ENCODE measurements at regions not wholly inside any gene's neighbourhood (a gene's known extent, or its start where the extent isn't known, plus 50 kb on each side); places are given as distances from the start of the nearest gene placed in this dataset.
A peak's percentile ranks its signal among the peaks of the same experiment; 100 is the strongest.

DNA sequence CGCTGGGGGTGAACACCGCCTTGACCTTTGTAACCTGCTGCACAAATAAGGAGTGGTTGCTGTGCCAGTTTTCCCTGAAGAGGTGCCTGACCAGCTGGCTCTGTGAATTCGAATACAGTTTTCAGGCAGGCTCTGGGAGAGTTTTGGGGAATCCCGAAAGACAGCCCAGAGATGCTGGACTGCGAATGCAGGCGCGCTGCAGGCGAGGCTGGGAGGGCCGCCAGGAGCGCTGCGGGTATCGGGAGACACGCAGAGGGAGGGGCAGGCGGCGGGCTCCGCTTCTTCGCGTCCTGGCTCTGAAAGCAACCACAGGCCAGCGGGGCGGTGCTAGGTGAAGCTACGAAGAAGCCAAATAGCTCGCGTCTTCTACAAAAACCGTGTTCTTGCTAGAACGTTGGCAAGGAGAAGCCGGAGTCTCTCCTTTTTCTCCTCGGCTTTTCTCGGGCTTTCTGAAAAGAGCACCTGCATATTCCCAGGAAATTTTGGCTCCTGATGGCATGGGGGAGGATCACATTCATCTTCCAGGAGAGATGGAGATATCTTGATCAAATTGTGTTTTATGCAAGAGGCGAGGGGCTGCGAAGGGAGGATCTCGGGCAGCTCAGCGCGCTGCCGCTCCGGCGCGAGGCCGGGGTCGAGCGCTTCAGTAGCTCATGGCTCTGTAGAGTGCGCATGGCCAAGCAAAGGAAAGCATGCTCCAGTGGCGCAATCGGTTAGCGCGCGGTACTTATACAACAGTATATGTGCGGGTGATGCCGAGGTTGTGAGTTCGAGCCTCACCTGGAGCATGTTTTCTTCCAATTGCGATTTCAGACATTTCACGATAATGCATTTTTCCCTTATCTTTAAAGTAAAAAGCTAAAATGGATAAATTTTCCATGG, 158.1 kb upstream of the ZNF184 start:
- TF ChIP-seq, protein P1, sequence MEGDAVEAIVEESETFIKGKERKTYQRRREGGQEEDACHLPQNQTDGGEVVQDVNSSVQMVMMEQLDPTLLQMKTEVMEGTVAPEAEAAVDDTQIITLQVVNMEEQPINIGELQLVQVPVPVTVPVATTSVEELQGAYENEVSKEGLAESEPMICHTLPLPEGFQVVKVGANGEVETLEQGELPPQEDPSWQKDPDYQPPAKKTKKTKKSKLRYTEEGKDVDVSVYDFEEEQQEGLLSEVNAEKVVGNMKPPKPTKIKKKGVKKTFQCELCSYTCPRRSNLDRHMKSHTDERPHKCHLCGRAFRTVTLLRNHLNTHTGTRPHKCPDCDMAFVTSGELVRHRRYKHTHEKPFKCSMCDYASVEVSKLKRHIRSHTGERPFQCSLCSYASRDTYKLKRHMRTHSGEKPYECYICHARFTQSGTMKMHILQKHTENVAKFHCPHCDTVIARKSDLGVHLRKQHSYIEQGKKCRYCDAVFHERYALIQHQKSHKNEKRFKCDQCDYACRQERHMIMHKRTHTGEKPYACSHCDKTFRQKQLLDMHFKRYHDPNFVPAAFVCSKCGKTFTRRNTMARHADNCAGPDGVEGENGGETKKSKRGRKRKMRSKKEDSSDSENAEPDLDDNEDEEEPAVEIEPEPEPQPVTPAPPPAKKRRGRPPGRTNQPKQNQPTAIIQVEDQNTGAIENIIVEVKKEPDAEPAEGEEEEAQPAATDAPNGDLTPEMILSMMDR (IDR thresholded peaks at IDR 0.05; ENCODE audit: borderline replicate concordance, insufficient read depth, low read depth, low read length): no peak
- no peak overlapping the region for H3K4me3 ChIP-seq (ENCODE audit: low read depth, low read length)

DNA sequence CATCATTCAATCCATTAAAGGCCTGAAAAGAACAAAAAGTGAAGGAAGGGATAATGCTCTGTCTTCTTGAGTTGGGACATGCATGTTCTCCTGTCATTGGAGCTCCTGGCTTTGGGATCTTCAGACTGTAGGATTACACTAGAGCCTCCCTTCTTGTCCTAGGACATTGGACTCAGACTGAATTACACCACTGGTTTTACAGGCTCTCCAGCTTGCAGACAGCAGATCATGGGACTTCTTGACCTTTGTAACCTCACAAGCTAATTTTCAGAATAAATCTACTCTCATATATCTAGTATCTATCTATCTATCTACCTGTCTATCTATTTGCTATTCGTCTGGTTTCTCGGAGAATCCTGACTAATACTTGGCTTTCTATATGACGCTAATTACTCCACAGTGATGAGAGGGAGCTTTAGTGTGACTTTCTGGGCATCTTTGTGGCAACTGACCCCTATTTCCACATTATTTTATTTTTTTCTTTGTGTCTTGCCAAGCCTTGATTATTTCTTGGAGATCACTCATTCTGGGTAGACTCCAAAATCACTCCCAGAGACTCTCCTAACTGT, 151.9 kb upstream of the ZNF184 start:
- no peak overlapping the region for H3K4me3 ChIP-seq (ENCODE audit: low read depth, low read length)
- TF ChIP-seq, protein P1 (IDR thresholded peaks at IDR 0.05; ENCODE audit: borderline replicate concordance, insufficient read depth, low read depth, low read length): no peak

DNA sequence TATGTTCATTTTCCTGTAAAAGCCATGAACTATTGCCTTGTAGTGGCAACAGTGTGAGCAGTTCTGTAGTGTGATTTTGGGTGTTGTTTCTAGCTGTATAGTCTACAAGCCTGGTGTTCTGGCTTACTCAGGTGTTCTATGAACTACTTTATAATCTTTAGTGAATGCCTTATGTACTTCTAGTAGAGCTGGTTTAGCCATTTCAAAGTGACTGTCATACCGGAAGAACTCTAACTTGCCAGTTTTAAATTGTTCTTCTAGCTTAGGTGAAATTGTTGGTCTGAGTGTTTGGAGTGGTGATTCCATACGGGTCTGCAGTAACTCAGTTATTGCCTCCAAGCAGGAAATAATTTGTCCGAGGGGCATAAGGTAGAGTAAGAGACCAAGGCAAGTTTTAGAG, 150.2 kb upstream of the ZNF184 start:
- H3K4me3 ChIP-seq (ENCODE audit: low read depth, low read length): no peak overlapping the region
- TF ChIP-seq, protein P1 (IDR thresholded peaks at IDR 0.05; ENCODE audit: borderline replicate concordance, insufficient read depth, low read depth, low read length): no peak

DNA sequence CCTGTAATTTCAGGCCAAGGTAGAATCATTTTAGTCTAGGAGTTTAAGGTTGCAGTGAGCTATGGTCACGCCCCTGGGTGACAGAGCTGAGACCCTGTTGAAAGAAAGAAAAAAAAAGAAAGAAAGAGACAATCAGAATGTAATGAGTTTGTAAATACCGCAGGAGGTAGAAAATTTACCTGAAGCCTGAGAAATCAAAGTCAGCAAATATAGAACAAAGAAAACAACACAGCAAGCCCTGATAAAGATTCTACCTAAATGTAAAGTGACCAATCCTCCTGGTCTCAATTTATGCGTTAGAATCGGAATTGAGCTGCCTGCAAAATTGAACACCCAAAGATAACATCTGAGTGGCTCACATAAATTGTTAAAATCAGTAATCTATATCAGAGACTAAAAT, 146.5 kb upstream of the ZNF184 start:
- TF ChIP-seq, protein P1 (IDR thresholded peaks at IDR 0.05; ENCODE audit: borderline replicate concordance, insufficient read depth, low read depth, low read length): no peak
- H3K4me3 ChIP-seq (ENCODE audit: low read depth, low read length): no peak overlapping the region

DNA sequence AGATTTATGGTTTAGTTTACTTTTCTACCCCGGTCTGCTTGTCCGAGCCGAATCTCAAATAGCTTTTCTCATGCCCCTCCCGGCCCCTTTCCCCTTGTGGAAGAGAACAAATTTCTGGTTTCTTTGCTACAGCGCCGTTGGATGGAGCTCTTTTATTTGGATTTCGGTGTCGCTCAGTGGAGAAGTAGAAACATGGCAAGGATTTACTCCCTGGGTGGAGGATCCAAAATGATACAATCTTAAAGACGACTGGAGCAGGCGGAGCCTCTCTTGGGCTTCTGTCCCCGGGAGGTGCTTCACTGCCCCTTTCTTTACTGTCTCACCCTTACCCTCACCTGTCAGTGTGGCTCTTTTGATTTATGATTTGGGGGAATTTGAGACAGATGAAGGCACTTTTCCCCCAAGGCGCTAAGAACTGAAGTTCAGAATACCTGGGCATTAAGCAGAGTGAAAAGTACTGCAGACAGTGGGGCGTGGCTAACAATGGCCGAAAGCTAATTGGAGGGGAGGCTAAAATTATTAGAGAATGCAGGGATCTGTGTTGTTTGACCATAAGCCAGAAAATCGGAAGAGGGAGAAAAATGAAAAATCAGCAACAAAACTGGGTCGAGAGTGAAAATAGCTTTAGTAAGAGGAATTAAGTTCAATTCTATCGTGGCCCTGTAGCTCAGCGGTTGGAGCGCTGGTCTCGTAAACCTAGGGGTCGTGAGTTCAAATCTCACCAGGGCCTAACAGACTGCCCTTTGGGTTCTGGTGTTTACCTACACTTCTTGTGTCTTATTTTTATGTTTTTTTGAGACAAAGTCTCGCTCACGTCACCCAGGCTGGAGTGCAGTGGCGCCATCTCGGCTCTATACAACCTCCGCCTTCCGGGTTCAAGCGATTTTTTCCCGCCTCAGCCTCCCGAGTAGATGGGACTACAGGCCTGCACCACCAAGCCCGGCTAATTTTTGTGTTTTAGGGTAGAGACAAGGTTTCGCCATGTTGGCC, 145.1 kb upstream of the ZNF184 start:
- peak overlapping the region; percentile 8 for H3K4me3 ChIP-seq (ENCODE audit: low read depth, low read length)
- TF ChIP-seq, protein P1 (IDR thresholded peaks at IDR 0.05; ENCODE audit: borderline replicate concordance, insufficient read depth, low read depth, low read length): no peak

DNA sequence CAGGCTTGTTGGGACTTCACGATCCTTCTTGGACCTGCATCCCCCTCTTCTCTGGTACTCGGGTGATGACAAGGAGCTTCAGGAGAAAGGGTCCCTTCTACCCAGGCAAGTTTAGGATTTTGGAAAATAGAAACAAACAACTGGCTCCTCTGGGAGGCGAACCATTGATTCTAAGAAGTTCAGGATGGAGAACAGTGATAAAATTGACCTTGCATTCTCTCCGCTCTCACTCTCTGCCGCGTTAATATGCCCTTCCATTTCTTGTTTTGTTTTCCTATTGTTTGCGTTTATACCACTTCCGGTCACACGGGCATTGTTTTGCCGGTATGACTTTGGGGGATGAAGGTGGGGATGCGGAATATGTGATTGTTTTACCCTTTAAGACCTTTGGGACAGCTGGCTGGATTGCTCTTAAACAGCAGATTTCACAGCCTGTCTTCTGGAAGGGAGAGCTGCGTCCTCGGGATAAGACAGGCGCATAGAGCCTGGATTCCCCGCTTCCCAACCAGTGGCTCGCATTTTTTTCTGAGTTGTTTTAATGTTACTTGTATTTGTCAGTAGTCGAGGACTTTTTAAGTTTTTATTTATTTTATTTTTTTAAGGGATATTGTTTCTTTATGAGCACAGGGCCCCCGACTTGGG, 144.3 kb upstream of the ZNF184 start:
- TF ChIP-seq, protein P1 (IDR thresholded peaks at IDR 0.05; ENCODE audit: borderline replicate concordance, insufficient read depth, low read depth, low read length): no peak
- peak overlapping the region; percentile 8 for H3K4me3 ChIP-seq (ENCODE audit: low read depth, low read length)

All from GM12875 (cell line).